Heart right ventricle (tissue), 16 donors: ENCODE measurements at regions not wholly inside any gene's neighbourhood (a gene's known extent, or its start where the extent isn't known, plus 50 kb on each side); places are given as distances from the start of the nearest gene placed in this dataset.

ENCODE experiments used
- ATAC-seq, 8 donors: fragments of 200-7000 bp; cut with Tn5 transposase; one replicate each; pipeline ENCODE4 v1.9.1; 2020; ENCODE audit warnings: mild to moderate bottlenecking in 8 of 8, moderate library complexity in 8 of 8, moderate number of reproducible peaks in 1 of 8
- DNase-seq, 2 donors: peaks; one replicate each; pipeline ENCODE4 v3.0.0-alpha.2; 2020
- H3K27ac ChIP-seq, 10 donors: fragments of 200-600 bp; sonication (generic) in 2 of 10; one replicate each; pipeline versions ENCODE4 v1.5.0 to v1.8.0; 2020 to 2022; ENCODE audit warnings: mild to moderate bottlenecking in 3 of 10
- H3K27me3 ChIP-seq, 7 donors: fragments of 200-600 bp; one replicate each; pipeline ENCODE4 v1.8.0; 2021 to 2022; ENCODE audit warnings: mild to moderate bottlenecking in 2 of 7
- H3K36me3 ChIP-seq, 9 donors: fragments of 200-600 bp; sonication (generic) in 1 of 9; one replicate each; pipeline versions ENCODE4 v1.5.0 to v1.8.0; 2020 to 2022; ENCODE audit warnings: mild to moderate bottlenecking in 2 of 9
- H3K4me1 ChIP-seq, 9 donors: fragments of 200-600 bp; sonication (generic) in 1 of 9; one replicate each; pipeline versions ENCODE4 v1.5.0 to v1.8.0; 2020 to 2022; ENCODE audit warnings: mild to moderate bottlenecking in 4 of 9
- H3K4me3 ChIP-seq, 10 donors: fragments of 200-600 bp; sonication (generic) in 2 of 10; one replicate each; pipeline versions ENCODE4 v1.5.0 to v1.8.0; 2020 to 2022; ENCODE audit warnings: mild to moderate bottlenecking in 7 of 10, moderate library complexity in 2 of 10
- H3K9me3 ChIP-seq, 11 donors: fragments of 200-600 bp in 10 of 11; sonication (generic) in 2 of 11; one replicate each; pipeline versions ENCODE4 v1.5.0 to v1.8.0; 2013 to 2022; ENCODE audit warnings: mild to moderate bottlenecking in 2 of 11, control low read depth in 1 of 11, moderate library complexity in 1 of 11
- WGBS, 2 donors: extraction: QIAGEN DNeasy Blood & Tissue Kit; methylation state at CpG; one replicate each; pipeline ENCODE4 v1.1.7; 2013; ENCODE audit warnings: inconsistent platforms in 1 of 2; 5-methylcytosine and 5-hydroxymethylcytosine counted together
- intact Hi-C, 10 donors: fragments of 100-400 bp; cut with DNase I; formaldehyde crosslinking; loops; one replicate each; pipeline versions ENCODE4 v1.11.1 to v1.14.2; 2022
- TF ChIP-seq, protein P1 (sequence below), 9 donors: fragments of 200-600 bp; sonication (generic) in 2 of 9; IDR thresholded peaks; one replicate each; pipeline versions ENCODE4 v1.5.0 to v1.8.0; 2021 to 2022; ENCODE audit warnings: antibody characterized with exemption in 9 of 9, mild to moderate bottlenecking in 5 of 9, moderate library complexity in 1 of 9
- donor health status: Arrhythmogenic right ventricular cardiomyopathy.
- donor health status: ischemic (EF 13 %, LVEDD 7.1; RV severe dilation, severe dysfunction).
- donor health status: healthy with polysubstance abuse.
- donor health status: DM: no; HTN: yes; CAD: no.
- donor health status: DM: no; HTN: no; CAD: no.
- donor health status: ischemic (EF 25% LVEDD 6.9; RV normal size, moderate dysfunction).
- donor health status: ischemic (EF 25% LVEDD 5.7; RV mildly dilated, moderate dysfunction).
- donor health status: healthy.
- donor health status: DM: yes; HTN: yes; CAD: no.
- donor health status: Ischemic cardiomyopathy.
- donor health status: ischemic (EF 35%, LVEDD 5.7; RV mildly dilated, moderate dysfunction).
- donor health status: nonischemic (EF 11% LVEDD 7.7; RV severe dilation, severe dysfunction).
- donor health status: DM: yes; HTN: yes; CAD: no.
- donor health status: PGD.
- donor health status: ischemic (EF 29% LVEDD 5.4; RV normal size, mild dysfunction).
- donor health status: nonischemic (EF 23%, LVEDD 6.1; RV moderate dilation, normal function).

DNA sequence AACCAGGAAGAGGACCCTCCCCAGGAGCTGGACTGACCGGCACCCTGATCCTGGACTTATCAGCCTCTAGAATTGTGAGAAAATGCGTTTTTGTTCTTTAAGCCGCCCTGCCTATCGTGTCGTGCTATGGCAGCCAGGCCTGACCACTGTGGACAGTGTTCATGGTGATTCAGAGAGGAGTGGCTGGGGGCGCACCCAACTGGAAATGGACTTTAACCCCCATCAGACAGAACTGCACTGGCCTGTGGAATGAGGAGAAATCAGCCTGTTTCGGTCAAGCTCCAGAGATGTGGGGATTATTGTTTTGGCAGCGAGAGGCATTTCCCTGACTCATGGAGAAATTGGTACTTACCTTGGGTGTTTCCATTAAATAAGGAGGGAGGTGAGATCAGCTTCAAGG is 1437.8 kb downstream of the BRD1 start:
- H3K36me3 ChIP-seq: no peaks in the 10 kb centered on the region
- no peak for DNase-seq
- TF ChIP-seq, protein P1, sequence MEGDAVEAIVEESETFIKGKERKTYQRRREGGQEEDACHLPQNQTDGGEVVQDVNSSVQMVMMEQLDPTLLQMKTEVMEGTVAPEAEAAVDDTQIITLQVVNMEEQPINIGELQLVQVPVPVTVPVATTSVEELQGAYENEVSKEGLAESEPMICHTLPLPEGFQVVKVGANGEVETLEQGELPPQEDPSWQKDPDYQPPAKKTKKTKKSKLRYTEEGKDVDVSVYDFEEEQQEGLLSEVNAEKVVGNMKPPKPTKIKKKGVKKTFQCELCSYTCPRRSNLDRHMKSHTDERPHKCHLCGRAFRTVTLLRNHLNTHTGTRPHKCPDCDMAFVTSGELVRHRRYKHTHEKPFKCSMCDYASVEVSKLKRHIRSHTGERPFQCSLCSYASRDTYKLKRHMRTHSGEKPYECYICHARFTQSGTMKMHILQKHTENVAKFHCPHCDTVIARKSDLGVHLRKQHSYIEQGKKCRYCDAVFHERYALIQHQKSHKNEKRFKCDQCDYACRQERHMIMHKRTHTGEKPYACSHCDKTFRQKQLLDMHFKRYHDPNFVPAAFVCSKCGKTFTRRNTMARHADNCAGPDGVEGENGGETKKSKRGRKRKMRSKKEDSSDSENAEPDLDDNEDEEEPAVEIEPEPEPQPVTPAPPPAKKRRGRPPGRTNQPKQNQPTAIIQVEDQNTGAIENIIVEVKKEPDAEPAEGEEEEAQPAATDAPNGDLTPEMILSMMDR (IDR thresholded peaks at IDR 0.05): no peak
- no peak overlapping the region for H3K27ac ChIP-seq
- peaks cover 0 to 24% (median 13%) of the 10 kb centered on the region in 11 donors for H3K9me3 ChIP-seq
- H3K27me3 ChIP-seq: peaks cover 0 to 31% (median 11%) of the 10 kb centered on the region in 7 donors
- no peaks in the 10 kb centered on the region for H3K4me1 ChIP-seq
- intact Hi-C loops: loop anchor here in 1 of 10 donors (5.0 kb wide), 1 partner anchor 1102 kb away; no protein-coding TSS in a partner anchor
- H3K4me3 ChIP-seq: no peak overlapping the region
- no peak for ATAC-seq
- 83 to 84% methylated on average over 8 of the region's 8 CpGs for WGBS, 2 donors

DNA sequence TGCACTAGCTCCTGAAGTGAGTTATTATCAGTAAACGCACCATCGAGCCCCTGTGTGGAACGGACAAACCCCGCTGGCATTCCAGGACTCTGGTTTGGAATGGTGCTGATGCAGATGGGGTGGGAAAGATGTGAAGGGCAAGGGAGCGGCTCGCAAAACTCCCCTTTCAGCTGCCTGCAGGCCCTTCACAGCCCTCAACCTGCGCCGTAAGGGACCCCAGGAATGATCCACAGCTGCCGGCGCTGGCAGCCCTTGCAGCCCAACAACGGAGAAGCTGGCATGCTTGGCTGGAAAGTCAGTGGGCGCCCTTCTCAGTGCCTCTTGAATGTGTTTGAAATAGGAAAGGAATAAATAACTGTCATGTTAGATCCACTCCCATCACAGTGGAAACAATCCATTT is 1445.5 kb downstream of the BRD1 start:
- no peak for ATAC-seq
- peaks cover 0 to 35% (median 22%) of the 10 kb centered on the region in 7 donors for H3K27me3 ChIP-seq
- peaks cover 0 to 36% (median 18%) of the 10 kb centered on the region in 11 donors for H3K9me3 ChIP-seq
- no peaks in the 10 kb centered on the region for H3K4me1 ChIP-seq
- H3K27ac ChIP-seq: no peak overlapping the region
- H3K36me3 ChIP-seq: no peaks in the 10 kb centered on the region
- TF ChIP-seq, protein P1 (IDR thresholded peaks at IDR 0.05): no peak
- intact Hi-C loops: no loop called here
- no peak for DNase-seq
- 86 to 87% methylated on average over 12 of the region's 12 CpGs for WGBS, 2 donors
- no peak overlapping the region for H3K4me3 ChIP-seq

DNA sequence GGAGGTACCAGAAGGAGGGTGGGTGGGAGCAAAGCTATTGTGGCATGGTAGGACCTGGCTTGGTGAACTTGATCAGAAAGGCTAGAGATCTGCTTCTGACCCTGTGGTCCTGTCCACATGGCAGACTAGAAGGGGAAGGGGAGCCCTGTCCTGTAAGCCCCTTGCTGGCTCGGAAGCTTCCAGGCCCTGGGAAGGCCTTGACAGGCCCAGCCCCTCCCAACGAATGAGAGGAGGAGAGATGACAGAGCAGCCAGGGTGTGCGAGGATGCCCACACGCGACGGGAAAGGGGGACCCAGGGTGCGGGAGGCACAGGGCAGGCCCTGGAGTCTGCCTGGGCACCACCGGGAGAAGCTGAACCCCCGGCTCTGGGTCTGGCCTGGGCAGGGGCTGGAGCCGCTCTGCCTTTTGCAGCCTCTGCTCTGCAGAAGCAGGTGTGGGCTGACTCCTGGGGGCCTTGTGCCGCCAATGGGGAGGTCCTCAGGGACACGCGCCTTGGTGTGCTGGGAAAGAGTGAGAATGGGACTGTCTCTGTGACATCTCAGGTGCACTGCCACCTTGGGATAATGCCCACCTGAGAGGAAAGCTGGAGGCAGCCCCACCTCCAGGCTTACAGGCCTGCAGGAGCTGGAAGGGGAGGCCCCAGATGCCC is 1447.5 kb downstream of the BRD1 start:
- TF ChIP-seq, protein P1 (IDR thresholded peaks at IDR 0.05): no peak
- H3K9me3 ChIP-seq: peaks cover 0 to 16% (median 7%) of the 10 kb centered on the region in 11 donors
- ATAC-seq (peak in 1 of 8 donors; percentile 34), DNase-seq (no peak)
- H3K27me3 ChIP-seq: peaks cover 0 to 44% (median 35%) of the 10 kb centered on the region in 7 donors
- no peaks in the 10 kb centered on the region for H3K4me1 ChIP-seq
- H3K27ac ChIP-seq: no peak overlapping the region
- H3K36me3 ChIP-seq: no peaks in the 10 kb centered on the region
- intact Hi-C loops: no loop called here
- 89 to 90% methylated on average over 13 of the region's 13 CpGs for WGBS, 2 donors
- no peak overlapping the region for H3K4me3 ChIP-seq

DNA sequence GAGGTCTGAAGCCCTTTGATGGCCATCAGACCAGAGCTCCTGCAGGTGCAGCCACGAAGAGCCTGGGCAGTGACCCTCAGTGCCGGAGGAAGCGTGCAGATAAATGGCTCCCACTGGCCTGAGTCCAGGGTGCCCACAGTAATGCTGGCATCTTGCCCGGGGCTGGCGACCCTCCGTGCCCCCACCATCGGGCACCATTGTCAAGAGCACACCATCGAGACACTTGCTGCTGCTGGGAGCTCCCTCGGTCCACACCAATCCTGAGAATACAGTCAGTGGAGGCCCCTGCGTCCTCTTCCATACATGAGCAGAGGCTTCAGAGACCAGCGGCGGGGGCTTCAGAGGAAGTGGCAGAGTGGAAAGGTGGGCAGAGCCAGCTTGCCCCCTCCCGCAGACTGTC is 1448.3 kb downstream of the BRD1 start:
- Histone ChIP-seq H3K27ac (no peak overlapping the region), H3K4me1 (no peaks in the 10 kb centered on the region), H3K9me3 (peaks cover 0 to 9% (median 0%) of the 10 kb centered on the region in 11 donors), H3K27me3 (peaks cover 0 to 47% (median 39%) of the 10 kb centered on the region in 7 donors), H3K36me3 (no peaks in the 10 kb centered on the region), H3K4me3 (no peak overlapping the region)
- intact Hi-C loops: no loop called here
- DNase-seq (no peak), ATAC-seq (no peak)
- TF ChIP-seq, protein P1 (IDR thresholded peaks at IDR 0.05): no peak
- WGBS, 2 donors: 82 to 84% methylated on average over 13 of the region's 13 CpGs
